ENCODE measurements at regions not wholly inside any gene's neighbourhood (a gene's known extent, or its start where the extent isn't known, plus 50 kb on each side); places are given as distances from the start of the nearest gene placed in this dataset.

DNA sequence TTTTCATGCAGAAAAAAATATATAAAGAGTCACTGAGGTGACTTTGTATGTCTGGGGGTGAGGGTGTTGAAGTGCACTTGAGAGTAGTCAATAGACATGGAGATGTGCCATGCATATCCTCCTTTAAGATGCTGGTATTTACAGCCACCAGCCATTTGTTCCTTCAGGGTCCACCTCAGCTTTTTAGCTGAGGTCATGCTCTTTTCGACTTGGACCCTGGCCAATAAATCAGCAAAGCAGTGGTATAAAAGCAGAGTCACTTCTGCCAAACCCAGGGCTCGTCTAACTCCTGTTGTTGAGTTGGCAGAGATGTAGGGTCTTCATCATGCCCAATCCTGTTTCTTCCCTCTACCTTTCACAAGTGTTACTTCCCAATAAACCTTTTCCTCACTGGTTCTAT lies 75.1 kb upstream of the OSTN start (continued):
- TF ChIP-seq, protein P1, sequence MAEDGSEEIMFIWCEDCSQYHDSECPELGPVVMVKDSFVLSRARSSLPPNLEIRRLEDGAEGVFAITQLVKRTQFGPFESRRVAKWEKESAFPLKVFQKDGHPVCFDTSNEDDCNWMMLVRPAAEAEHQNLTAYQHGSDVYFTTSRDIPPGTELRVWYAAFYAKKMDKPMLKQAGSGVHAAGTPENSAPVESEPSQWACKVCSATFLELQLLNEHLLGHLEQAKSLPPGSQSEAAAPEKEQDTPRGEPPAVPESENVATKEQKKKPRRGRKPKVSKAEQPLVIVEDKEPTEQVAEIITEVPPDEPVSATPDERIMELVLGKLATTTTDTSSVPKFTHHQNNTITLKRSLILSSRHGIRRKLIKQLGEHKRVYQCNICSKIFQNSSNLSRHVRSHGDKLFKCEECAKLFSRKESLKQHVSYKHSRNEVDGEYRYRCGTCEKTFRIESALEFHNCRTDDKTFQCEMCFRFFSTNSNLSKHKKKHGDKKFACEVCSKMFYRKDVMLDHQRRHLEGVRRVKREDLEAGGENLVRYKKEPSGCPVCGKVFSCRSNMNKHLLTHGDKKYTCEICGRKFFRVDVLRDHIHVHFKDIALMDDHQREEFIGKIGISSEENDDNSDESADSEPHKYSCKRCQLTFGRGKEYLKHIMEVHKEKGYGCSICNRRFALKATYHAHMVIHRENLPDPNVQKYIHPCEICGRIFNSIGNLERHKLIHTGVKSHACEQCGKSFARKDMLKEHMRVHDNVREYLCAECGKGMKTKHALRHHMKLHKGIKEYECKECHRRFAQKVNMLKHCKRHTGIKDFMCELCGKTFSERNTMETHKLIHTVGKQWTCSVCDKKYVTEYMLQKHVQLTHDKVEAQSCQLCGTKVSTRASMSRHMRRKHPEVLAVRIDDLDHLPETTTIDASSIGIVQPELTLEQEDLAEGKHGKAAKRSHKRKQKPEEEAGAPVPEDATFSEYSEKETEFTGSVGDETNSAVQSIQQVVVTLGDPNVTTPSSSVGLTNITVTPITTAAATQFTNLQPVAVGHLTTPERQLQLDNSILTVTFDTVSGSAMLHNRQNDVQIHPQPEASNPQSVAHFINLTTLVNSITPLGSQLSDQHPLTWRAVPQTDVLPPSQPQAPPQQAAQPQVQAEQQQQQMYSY (CRISPR knock-in tag; IDR thresholded peaks at IDR 0.05): no peak
- TF ChIP-seq, protein P2, sequence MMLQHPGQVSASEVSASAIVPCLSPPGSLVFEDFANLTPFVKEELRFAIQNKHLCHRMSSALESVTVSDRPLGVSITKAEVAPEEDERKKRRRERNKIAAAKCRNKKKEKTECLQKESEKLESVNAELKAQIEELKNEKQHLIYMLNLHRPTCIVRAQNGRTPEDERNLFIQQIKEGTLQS (CRISPR knock-in tag; conservative IDR thresholded peaks at IDR 0.05): no peak
- TF ChIP-seq, protein P3, sequence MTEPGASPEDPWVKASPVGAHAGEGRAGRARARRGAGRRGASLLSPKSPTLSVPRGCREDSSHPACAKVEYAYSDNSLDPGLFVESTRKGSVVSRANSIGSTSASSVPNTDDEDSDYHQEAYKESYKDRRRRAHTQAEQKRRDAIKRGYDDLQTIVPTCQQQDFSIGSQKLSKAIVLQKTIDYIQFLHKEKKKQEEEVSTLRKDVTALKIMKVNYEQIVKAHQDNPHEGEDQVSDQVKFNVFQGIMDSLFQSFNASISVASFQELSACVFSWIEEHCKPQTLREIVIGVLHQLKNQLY (CRISPR knock-in tag; IDR thresholded peaks at IDR 0.05): no peak

DNA sequence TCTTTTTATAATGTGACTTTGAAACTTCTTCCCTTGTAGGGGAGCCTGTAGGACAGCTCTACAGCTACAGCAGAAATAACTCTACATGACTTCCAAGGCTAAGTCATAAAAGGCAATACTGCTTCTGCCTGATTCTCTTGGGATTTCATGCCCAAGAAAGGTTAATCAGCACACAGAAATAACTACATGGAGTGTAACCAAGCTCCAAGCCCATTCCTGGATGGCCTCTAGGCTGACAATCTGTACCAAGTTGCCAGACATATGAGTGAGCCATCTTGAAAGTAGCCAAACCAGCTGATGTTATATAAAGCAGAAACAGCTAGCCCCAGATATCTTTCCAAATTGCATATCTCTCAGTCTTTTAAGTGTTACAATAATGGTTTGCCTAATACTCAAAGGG lies 75.8 kb upstream of the OSTN start:
- CTCF ChIA-PET: no interaction called here
- H3K4me3 Mint-ChIP-seq: no peak overlapping the region
- no peak for DNase-seq (ENCODE audit: low spot score)
- no peaks in the 10 kb centered on the region for H3K4me1 Mint-ChIP-seq
- H3K36me3 Mint-ChIP-seq: peaks cover 4% of the 10 kb centered on the region; the same call in 1 of the 2 replicates
- ATAC-seq: no peak
- H3K9me3 Mint-ChIP-seq: peaks cover 29% of the 10 kb centered on the region
- no peak overlapping the region for H3K27ac Mint-ChIP-seq
- H3K27me3 Mint-ChIP-seq (ENCODE audit: low read depth): no peaks in the 10 kb centered on the region
- POLR2A ChIA-PET: no interaction called here
- TF ChIP-seq HMGA2 (CRISPR knock-in tag; IDR thresholded peaks at IDR 0.05) (no peak), IRF2 (CRISPR knock-in tag; IDR thresholded peaks at IDR 0.05; ENCODE audit: borderline replicate concordance, low read depth) (no peak), ATF1 (CRISPR knock-in tag; IDR thresholded peaks at IDR 0.05) (no peak), JUN (CRISPR knock-in tag; IDR thresholded peaks at IDR 0.05) (no peak), ZBTB21 (CRISPR knock-in tag; IDR thresholded peaks at IDR 0.05; ENCODE audit: borderline replicate concordance) (no peak), MYBL2 (CRISPR knock-in tag; IDR thresholded peaks at IDR 0.05) (no peak), ZNF138 (CRISPR knock-in tag; conservative IDR thresholded peaks at IDR 0.05) (no peak), NFATC4 (CRISPR knock-in tag; IDR thresholded peaks at IDR 0.05) (no peak), NFYB (CRISPR knock-in tag; conservative IDR thresholded peaks at IDR 0.05; ENCODE audit: low read depth) (no peak), GRHL2 (CRISPR knock-in tag; IDR thresholded peaks at IDR 0.05; ENCODE audit: insufficient replicate concordance, severe bottlenecking) (no peak), ZNF423 (CRISPR knock-in tag; IDR thresholded peaks at IDR 0.05) (no peak), NFE2L1 (CRISPR knock-in tag; IDR thresholded peaks at IDR 0.05) (no peak)
- TF ChIP-seq, protein P3 (CRISPR knock-in tag; IDR thresholded peaks at IDR 0.05): no peak
- TF ChIP-seq, protein P4, sequence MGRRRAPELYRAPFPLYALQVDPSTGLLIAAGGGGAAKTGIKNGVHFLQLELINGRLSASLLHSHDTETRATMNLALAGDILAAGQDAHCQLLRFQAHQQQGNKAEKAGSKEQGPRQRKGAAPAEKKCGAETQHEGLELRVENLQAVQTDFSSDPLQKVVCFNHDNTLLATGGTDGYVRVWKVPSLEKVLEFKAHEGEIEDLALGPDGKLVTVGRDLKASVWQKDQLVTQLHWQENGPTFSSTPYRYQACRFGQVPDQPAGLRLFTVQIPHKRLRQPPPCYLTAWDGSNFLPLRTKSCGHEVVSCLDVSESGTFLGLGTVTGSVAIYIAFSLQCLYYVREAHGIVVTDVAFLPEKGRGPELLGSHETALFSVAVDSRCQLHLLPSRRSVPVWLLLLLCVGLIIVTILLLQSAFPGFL (CRISPR knock-in tag; IDR thresholded peaks at IDR 0.05; ENCODE audit: borderline replicate concordance): no peak
- TF ChIP-seq, protein P5, sequence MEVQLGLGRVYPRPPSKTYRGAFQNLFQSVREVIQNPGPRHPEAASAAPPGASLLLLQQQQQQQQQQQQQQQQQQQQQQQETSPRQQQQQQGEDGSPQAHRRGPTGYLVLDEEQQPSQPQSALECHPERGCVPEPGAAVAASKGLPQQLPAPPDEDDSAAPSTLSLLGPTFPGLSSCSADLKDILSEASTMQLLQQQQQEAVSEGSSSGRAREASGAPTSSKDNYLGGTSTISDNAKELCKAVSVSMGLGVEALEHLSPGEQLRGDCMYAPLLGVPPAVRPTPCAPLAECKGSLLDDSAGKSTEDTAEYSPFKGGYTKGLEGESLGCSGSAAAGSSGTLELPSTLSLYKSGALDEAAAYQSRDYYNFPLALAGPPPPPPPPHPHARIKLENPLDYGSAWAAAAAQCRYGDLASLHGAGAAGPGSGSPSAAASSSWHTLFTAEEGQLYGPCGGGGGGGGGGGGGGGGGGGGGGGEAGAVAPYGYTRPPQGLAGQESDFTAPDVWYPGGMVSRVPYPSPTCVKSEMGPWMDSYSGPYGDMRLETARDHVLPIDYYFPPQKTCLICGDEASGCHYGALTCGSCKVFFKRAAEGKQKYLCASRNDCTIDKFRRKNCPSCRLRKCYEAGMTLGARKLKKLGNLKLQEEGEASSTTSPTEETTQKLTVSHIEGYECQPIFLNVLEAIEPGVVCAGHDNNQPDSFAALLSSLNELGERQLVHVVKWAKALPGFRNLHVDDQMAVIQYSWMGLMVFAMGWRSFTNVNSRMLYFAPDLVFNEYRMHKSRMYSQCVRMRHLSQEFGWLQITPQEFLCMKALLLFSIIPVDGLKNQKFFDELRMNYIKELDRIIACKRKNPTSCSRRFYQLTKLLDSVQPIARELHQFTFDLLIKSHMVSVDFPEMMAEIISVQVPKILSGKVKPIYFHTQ (CRISPR knock-in tag; IDR thresholded peaks at IDR 0.05): no peak
